GM23338 (cell line): ENCODE measurements at regions not wholly inside any gene's neighbourhood (a gene's known extent, or its start where the extent isn't known, plus 50 kb on each side); places are given as distances from the start of the nearest gene placed in this dataset.

Source experiments
- EZH2 ChIP-seq: fragments of 200-600 bp; sonication (generic); IDR thresholded peaks from one replicate; pipeline ENCODE4 v1.8.0; 2017; ENCODE audit warnings: antibody characterized with exemption, mild to moderate bottlenecking, low read depth; ENCODE audit not compliant: unreplicated experiment
- JUNB ChIP-seq: IDR thresholded peaks from one replicate; pipeline ENCODE4 v1.6.1; 2016; ENCODE audit warnings: antibody characterized with exemption; ENCODE audit not compliant: unreplicated experiment
- POLR2AphosphoS5 ChIP-seq: IDR thresholded peaks from 2 replicates; pipeline ENCODE4 v1.6.1; 2016; ENCODE audit warnings: antibody characterized with exemption, low read depth
- TF ChIP-seq, protein P1 (sequence below), 2 experiments: fragments of 200-600 bp in 1 of 2; sonication (generic) in 1 of 2; conservative IDR thresholded peaks; 2 replicates each; pipeline versions ENCODE4 v1.5.1 to v1.6.1; 2016 to 2017; ENCODE audit warnings: antibody characterized with exemption in 2 of 2, low read depth in 2 of 2, mild to moderate bottlenecking in 2 of 2, moderate library complexity in 1 of 2

DNA sequence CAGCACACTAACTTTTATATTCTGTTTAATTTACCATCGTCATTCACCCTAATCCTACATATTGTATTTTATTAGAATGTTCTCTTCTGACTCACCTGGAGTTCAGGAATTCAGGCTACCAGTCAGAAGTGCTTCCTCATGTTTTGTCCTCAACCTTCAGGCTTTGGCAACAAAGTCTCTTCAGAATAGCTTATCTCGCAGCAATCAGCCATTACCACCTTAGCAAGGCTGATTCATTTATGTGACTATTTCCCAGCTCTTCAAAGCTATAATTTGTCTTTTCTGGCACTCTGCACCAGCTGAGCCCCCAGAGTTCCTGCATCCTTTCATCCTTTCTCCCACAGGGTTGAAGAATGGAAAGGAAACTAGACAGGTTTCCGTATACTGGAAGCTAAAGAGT is 365.5 kb upstream of the CDH18 start:
- TF ChIP-seq, protein P1, sequence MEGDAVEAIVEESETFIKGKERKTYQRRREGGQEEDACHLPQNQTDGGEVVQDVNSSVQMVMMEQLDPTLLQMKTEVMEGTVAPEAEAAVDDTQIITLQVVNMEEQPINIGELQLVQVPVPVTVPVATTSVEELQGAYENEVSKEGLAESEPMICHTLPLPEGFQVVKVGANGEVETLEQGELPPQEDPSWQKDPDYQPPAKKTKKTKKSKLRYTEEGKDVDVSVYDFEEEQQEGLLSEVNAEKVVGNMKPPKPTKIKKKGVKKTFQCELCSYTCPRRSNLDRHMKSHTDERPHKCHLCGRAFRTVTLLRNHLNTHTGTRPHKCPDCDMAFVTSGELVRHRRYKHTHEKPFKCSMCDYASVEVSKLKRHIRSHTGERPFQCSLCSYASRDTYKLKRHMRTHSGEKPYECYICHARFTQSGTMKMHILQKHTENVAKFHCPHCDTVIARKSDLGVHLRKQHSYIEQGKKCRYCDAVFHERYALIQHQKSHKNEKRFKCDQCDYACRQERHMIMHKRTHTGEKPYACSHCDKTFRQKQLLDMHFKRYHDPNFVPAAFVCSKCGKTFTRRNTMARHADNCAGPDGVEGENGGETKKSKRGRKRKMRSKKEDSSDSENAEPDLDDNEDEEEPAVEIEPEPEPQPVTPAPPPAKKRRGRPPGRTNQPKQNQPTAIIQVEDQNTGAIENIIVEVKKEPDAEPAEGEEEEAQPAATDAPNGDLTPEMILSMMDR (conservative IDR thresholded peaks at IDR 0.05; ENCODE audit: low read depth in 2 of 2): no peak
- TF ChIP-seq POLR2AphosphoS5 (no peak), EZH2 (no peak), JUNB (no peak)
